ENCODE measurements at regions not wholly inside any gene's neighbourhood (a gene's known extent, or its start where the extent isn't known, plus 50 kb on each side); places are given as distances from the start of the nearest gene placed in this dataset.

DNA sequence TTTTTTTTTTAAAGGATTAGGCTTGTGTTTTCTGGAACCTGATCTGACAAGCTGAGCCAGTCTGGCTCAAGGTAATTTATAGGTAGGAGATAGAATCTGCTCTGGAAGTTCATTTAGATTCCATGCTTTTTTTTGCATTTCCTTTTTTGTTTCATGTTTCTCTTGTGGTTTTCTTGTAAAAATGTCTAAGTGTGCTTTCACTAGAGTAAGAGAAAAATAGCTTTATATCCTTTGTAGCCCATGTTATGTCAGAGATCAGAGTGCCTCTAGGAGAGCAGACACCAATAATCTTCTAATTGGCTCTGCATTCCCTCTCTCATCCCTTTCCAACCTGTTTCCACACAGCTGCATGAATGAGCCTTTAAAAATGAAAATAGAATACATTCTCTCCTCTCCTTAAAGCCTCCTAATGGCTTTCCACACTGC is 389.8 kb upstream of the KCNMB2 start:
- TF ChIP-seq PAX5 (IDR thresholded peaks at IDR 0.05; ENCODE audit: insufficient read depth, low read length, severe bottlenecking): no peak
- TF ChIP-seq POLR2A (IDR thresholded peaks at IDR 0.05; ENCODE audit: low read depth, low read length): no peak

All from GM12891 (cell line).